ENCODE measurements at regions not wholly inside any gene's neighbourhood (a gene's known extent, or its start where the extent isn't known, plus 50 kb on each side); places are given as distances from the start of the nearest gene placed in this dataset.

DNA sequence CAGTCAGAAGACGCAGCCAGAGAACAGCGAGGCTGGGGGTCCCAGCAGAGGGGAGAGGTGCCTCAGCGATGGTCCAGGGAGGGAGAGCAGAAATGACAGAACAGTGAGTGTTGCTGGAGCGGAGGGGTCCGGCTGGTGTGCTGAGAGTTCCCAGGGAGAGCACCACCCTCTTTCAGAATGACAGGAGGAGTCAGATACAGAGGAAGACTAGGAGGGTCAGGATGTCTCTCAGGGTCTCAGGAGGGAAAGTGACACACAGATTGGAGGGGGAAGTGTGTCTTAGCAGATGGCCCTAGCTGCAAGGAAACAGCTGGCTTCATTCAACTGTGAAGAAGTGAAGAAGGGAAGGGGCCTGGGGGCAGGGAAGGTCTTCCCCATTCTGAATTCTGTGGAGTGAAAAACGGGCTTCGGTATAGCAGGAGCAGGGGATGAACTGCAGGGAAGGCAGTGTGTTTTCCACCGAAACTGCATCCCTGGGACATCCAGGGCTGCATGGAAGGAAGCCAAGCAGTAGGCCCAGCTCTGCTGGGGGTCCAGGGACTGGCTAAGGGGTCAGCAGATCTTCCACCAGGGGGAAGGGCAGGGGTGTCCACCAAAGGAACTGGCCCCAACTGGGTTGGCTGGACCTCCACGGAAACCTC, 90.0 kb upstream of the OTOS start:
- Histone ChIP-seq H4K20me1 (replicated peaks in 1 of 2; ENCODE audit: control insufficient read depth in 1 of 2, insufficient read depth in 2 of 2, low read length in 2 of 2) (no peaks in the 10 kb centered on the region), H3K79me2 (ENCODE audit: control insufficient read depth in 1 of 2, insufficient read depth in 2 of 2, low read length in 2 of 2) (no peaks in the 10 kb centered on the region), H2AK5ac (ENCODE audit: low read depth, low read length) (no peak overlapping the region), H2BK20ac (ENCODE audit: low read length) (no peak overlapping the region), H2BK120ac (replicated peaks; ENCODE audit: low read depth, low read length) (no peak overlapping the region), H2BK5ac (ENCODE audit: low read depth, low read length) (no peak overlapping the region), H3K27me3 (replicated peaks in 1 of 4; ENCODE audit: control insufficient read depth in 3 of 4, extremely low read depth in 1 of 4, insufficient read depth in 3 of 4, low read length in 3 of 4) (peaks cover 0 to 2% (median 0%) of the 10 kb centered on the region in 4 experiments; a peak in 1 of 7 replicates), H2BK15ac (ENCODE audit: low read length) (no peak overlapping the region), H3K36me3 (ENCODE audit: control insufficient read depth in 2 of 4, insufficient read depth in 4 of 4, low read length in 3 of 4) (no peaks in the 10 kb centered on the region), H3K9me3 (ENCODE audit: insufficient read depth in 2 of 2, low read depth in 1 of 2, low read length in 1 of 2) (peaks cover 10 to 24% of the 10 kb centered on the region in 2 experiments), H4K91ac (replicated peaks; ENCODE audit: insufficient read length, low read length) (no peak overlapping the region), H3K23ac (ENCODE audit: insufficient read length) (no peak overlapping the region), H3K27ac (ENCODE audit: low read depth, low read length) (no peak overlapping the region), H3K14ac (ENCODE audit: insufficient read length) (no peak overlapping the region), H3K23me2 (ENCODE audit: low read depth, low read length) (peaks cover 5% of the 10 kb centered on the region; the same call in 1 of the 2 replicates), H4K8ac (ENCODE audit: extremely low read depth, insufficient read depth, low read length) (no peak overlapping the region), H4K5ac (ENCODE audit: insufficient read length, low read depth, low read length) (no peak overlapping the region), H3K4me1 (replicated peaks in 1 of 4; ENCODE audit: control insufficient read depth in 3 of 4, insufficient read depth in 4 of 4, low read length in 3 of 4) (peaks cover 0 to 6% (median 2%) of the 10 kb centered on the region in 4 experiments; a peak in 3 of 7 replicates), H2BK12ac (ENCODE audit: low read depth, low read length) (no peak overlapping the region), H3K18ac (ENCODE audit: extremely low read depth, low read length) (no peak overlapping the region), H3K56ac (replicated peaks; ENCODE audit: insufficient read length, low read depth, low read length) (no peak overlapping the region), H3K9ac (replicated peaks in 1 of 4; ENCODE audit: extremely low read depth in 1 of 4, low read depth in 3 of 4, low read length in 3 of 4) (no peak overlapping the region), H3K79me1 (ENCODE audit: low read depth, low read length) (no peaks in the 10 kb centered on the region), H3K4me3 (ENCODE audit: extremely low read depth in 1 of 4, insufficient read depth in 2 of 4, low read depth in 3 of 4, low read length in 4 of 4) (no peak overlapping the region), H3K4ac (replicated peaks; ENCODE audit: insufficient read length, low read depth, low read length) (no peak overlapping the region), H2AFZ (ENCODE audit: low read length) (no peak overlapping the region), H3K4me2 (ENCODE audit: insufficient read depth in 1 of 2, low read depth in 2 of 2, low read length in 2 of 2) (no peak overlapping the region)
- DNase-seq (ENCODE audit: low read depth in 1 of 2, low spot score in 2 of 2) (no peak), FAIRE-seq (no peak)
- POLR2A ChIA-PET (ENCODE audit: partially characterized antibody), result no interaction called here
- 83% methylated on average over 9 of the region's 9 CpGs; no CpG with 5 or more reads in 1 of the 2 experiments for WGBS, 2 experiments (ENCODE audit: extremely low coverage in 1 of 2, insufficient coverage in 1 of 2, insufficient read length in 1 of 2, insufficient replicate concordance in 2 of 2, low coverage in 1 of 2, low lambda C conversion rate in 2 of 2, missing lambda C conversion rate in 1 of 2)
- CTCF ChIA-PET (ENCODE audit: partially characterized antibody), result interaction anchor here (0.9 kb wide), 1 partner anchor 56 kb away, joined by 3 read pairs; no protein-coding TSS in a partner anchor
- TF ChIP-seq RNF2 (IDR thresholded peaks at IDR 0.05; ENCODE audit: borderline replicate concordance, low read depth, low read length, missing control alignments, poor library complexity, severe bottlenecking), result no peak
- TF ChIP-seq RFX5 (IDR thresholded peaks at IDR 0.05; ENCODE audit: borderline replicate concordance, low read depth, low read length), result no peak
- no peak for TF ChIP-seq TAF7 (optimal IDR thresholded peaks at IDR 0.05; ENCODE audit: borderline replicate concordance, low read depth, low read length)
- TF ChIP-seq POLR2A (IDR thresholded peaks at IDR 0.05; ENCODE audit: control extremely low read depth in 1 of 2, low read depth in 2 of 2, low read length in 2 of 2), result no peak
- TF ChIP-seq TAF1 (IDR thresholded peaks at IDR 0.05; ENCODE audit: low read depth, low read length), result no peak
- no peak for TF ChIP-seq JUN (IDR thresholded peaks at IDR 0.05; ENCODE audit: low read depth, low read length)
- TF ChIP-seq CHD2 (IDR thresholded peaks at IDR 0.05; ENCODE audit: low read length), result no peak
- TF ChIP-seq CBX8 (IDR thresholded peaks at IDR 0.05; ENCODE audit: borderline replicate concordance, low read depth, low read length), result no peak
- TF ChIP-seq CEBPB (IDR thresholded peaks at IDR 0.05; ENCODE audit: low read depth, low read length), result no peak
- TF ChIP-seq CBX5 (IDR thresholded peaks at IDR 0.05; ENCODE audit: low read depth, low read length), result no peak
- TF ChIP-seq TCF12 (IDR thresholded peaks at IDR 0.05; ENCODE audit: low read depth, low read length), result no peak
- no peak for TF ChIP-seq MAFK (IDR thresholded peaks at IDR 0.05; ENCODE audit: low read depth, low read length)
- no peak for TF ChIP-seq KDM1A (IDR thresholded peaks at IDR 0.05; ENCODE audit: borderline replicate concordance, low read length)
- no peak for TF ChIP-seq CTBP2 (IDR thresholded peaks at IDR 0.05; ENCODE audit: borderline replicate concordance, insufficient read depth, insufficient read length, low read length)
- TF ChIP-seq POU5F1 (IDR thresholded peaks at IDR 0.05; ENCODE audit: low read depth, low read length), result no peak

Measured in H1 (cell line).